ENCODE measurements at regions not wholly inside any gene's neighbourhood (a gene's known extent, or its start where the extent isn't known, plus 50 kb on each side); places are given as distances from the start of the nearest gene placed in this dataset.

DNA sequence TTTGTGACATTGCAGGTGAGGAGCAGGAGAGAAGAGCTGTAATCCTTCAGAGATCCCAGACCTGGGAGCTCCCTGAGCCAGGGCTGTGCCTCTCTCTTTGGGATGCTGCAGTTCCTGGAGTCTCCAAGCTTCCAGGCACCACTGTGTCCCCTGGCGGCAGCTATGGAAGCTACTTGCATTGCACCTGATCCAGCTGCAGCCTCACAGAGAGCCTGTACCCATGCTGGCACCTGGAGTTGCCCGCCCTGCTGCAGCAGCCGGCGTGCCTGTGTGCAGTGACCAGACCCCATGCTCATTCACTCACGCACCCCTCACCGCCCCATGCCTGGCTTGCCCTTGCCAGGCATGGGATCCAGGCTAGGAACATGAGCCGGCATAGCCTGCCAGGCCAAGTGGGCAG, 51.8 kb upstream of the MED9 start:
- POLR2A ChIA-PET = no interaction called here
- H3K27me3 Mint-ChIP-seq (ENCODE audit: insufficient read depth, unreplicated experiment) = no peaks in the 10 kb centered on the region
- no peak overlapping the region for H3K4me3 ChIP-seq (ENCODE audit: low read depth, low read length)
- no peak for TF ChIP-seq CTCF (IDR thresholded peaks at IDR 0.05; ENCODE audit: insufficient read depth in 1 of 2, low read depth in 1 of 2, low read length in 1 of 2, severe bottlenecking in 1 of 2, unreplicated experiment in 1 of 2)
- no peak overlapping the region for H3K4me3 Mint-ChIP-seq (ENCODE audit: unreplicated experiment)
- peaks cover 20% of the 10 kb centered on the region for H3K4me1 Mint-ChIP-seq (ENCODE audit: low read depth, unreplicated experiment)
- H3K27me3 ChIP-seq (replicated peaks; ENCODE audit: control insufficient read depth, insufficient read depth, low read length) = no peaks in the 10 kb centered on the region
- no TSS peak for BruUV-seq (replicated peaks)
- peaks cover 25% of the 10 kb centered on the region for H3K9me3 Mint-ChIP-seq (ENCODE audit: unreplicated experiment)
- no peak for DNase-seq
- intact Hi-C loops (cut with micrococcal nuclease; ENCODE audit: unreplicated experiment) = no loop called here
- CTCF ChIA-PET = no interaction called here
- H3K4me1 ChIP-seq = peaks cover 19% of the 10 kb centered on the region
- no peak overlapping the region for H3K27ac Mint-ChIP-seq (ENCODE audit: unreplicated experiment)
- H3K36me3 Mint-ChIP-seq (ENCODE audit: insufficient read depth, unreplicated experiment) = peaks cover 5% of the 10 kb centered on the region
- peaks cover 34% of the 10 kb centered on the region for H3K9me3 ChIP-seq
- no peaks in the 10 kb centered on the region for H3K36me3 ChIP-seq (ENCODE audit: control insufficient read depth, insufficient read depth, low read length)

GRCh38 chr17:17425591-17425990, 51.2 kb upstream of the MED9 start:
- POLR2A ChIA-PET = no interaction called here
- no peak for DNase-seq
- no peak for TF ChIP-seq CTCF (IDR thresholded peaks at IDR 0.05; ENCODE audit: insufficient read depth in 1 of 2, low read depth in 1 of 2, low read length in 1 of 2, severe bottlenecking in 1 of 2, unreplicated experiment in 1 of 2)
- Mint-ChIP-seq H3K27me3 (ENCODE audit: insufficient read depth, unreplicated experiment) (no peaks in the 10 kb centered on the region), H3K4me1 (ENCODE audit: low read depth, unreplicated experiment) (peaks cover 20% of the 10 kb centered on the region), H3K36me3 (ENCODE audit: insufficient read depth, unreplicated experiment) (peaks cover 5% of the 10 kb centered on the region), H3K27ac (ENCODE audit: unreplicated experiment) (no peak overlapping the region), H3K4me3 (ENCODE audit: unreplicated experiment) (no peak overlapping the region), H3K9me3 (ENCODE audit: unreplicated experiment) (peaks cover 19% of the 10 kb centered on the region)
- no TSS peak for BruUV-seq (replicated peaks)
- intact Hi-C loops (cut with micrococcal nuclease; ENCODE audit: unreplicated experiment) = no loop called here
- H3K9me3 ChIP-seq = peaks cover 33% of the 10 kb centered on the region
- H3K4me1 ChIP-seq = peaks cover 24% of the 10 kb centered on the region
- no peaks in the 10 kb centered on the region for H3K27me3 ChIP-seq (replicated peaks; ENCODE audit: control insufficient read depth, insufficient read depth, low read length)
- H3K36me3 ChIP-seq (ENCODE audit: control insufficient read depth, insufficient read depth, low read length) = no peaks in the 10 kb centered on the region
- CTCF ChIA-PET = no interaction called here
- H3K4me3 ChIP-seq (ENCODE audit: low read depth, low read length) = no peak overlapping the region

GRCh38 chr17:17426184-17426583, 50.6 kb upstream of the MED9 start:
- CTCF ChIA-PET = no interaction called here
- H3K27ac Mint-ChIP-seq (ENCODE audit: unreplicated experiment) = no peak overlapping the region
- H3K9me3 ChIP-seq = peaks cover 33% of the 10 kb centered on the region
- peaks cover 5% of the 10 kb centered on the region for H3K36me3 Mint-ChIP-seq (ENCODE audit: insufficient read depth, unreplicated experiment)
- H3K27me3 Mint-ChIP-seq (ENCODE audit: insufficient read depth, unreplicated experiment) = no peaks in the 10 kb centered on the region
- POLR2A ChIA-PET = no interaction called here
- peaks cover 24% of the 10 kb centered on the region for H3K4me1 ChIP-seq
- no peak overlapping the region for H3K4me3 ChIP-seq (ENCODE audit: low read depth, low read length)
- BruUV-seq (replicated peaks) = no TSS peak
- no peak for TF ChIP-seq CTCF (IDR thresholded peaks at IDR 0.05; ENCODE audit: insufficient read depth in 1 of 2, low read depth in 1 of 2, low read length in 1 of 2, severe bottlenecking in 1 of 2, unreplicated experiment in 1 of 2)
- intact Hi-C loops (cut with micrococcal nuclease; ENCODE audit: unreplicated experiment) = no loop called here
- DNase-seq = no peak
- H3K4me1 Mint-ChIP-seq (ENCODE audit: low read depth, unreplicated experiment) = peaks cover 20% of the 10 kb centered on the region
- no peaks in the 10 kb centered on the region for H3K36me3 ChIP-seq (ENCODE audit: control insufficient read depth, insufficient read depth, low read length)
- no peak overlapping the region for H3K4me3 Mint-ChIP-seq (ENCODE audit: unreplicated experiment)
- peaks cover 18% of the 10 kb centered on the region for H3K9me3 Mint-ChIP-seq (ENCODE audit: unreplicated experiment)
- no peaks in the 10 kb centered on the region for H3K27me3 ChIP-seq (replicated peaks; ENCODE audit: control insufficient read depth, insufficient read depth, low read length)
